NCI-H187 (cell line): ENCODE measurements at regions not wholly inside any gene's neighbourhood (a gene's known extent, or its start where the extent isn't known, plus 50 kb on each side); places are given as distances from the start of the nearest gene placed in this dataset.
"Not testable (repeated sequence)": the region's sequence is repeated elsewhere in the genome, so short reads cannot be mapped to it uniquely, and the experiment has no call there.

Experiments used
- DNase-seq, 2 experiments: peaks; one replicate each; lab custom pipeline; 2025; lab: John Stamatoyannopoulos, UW

DNA sequence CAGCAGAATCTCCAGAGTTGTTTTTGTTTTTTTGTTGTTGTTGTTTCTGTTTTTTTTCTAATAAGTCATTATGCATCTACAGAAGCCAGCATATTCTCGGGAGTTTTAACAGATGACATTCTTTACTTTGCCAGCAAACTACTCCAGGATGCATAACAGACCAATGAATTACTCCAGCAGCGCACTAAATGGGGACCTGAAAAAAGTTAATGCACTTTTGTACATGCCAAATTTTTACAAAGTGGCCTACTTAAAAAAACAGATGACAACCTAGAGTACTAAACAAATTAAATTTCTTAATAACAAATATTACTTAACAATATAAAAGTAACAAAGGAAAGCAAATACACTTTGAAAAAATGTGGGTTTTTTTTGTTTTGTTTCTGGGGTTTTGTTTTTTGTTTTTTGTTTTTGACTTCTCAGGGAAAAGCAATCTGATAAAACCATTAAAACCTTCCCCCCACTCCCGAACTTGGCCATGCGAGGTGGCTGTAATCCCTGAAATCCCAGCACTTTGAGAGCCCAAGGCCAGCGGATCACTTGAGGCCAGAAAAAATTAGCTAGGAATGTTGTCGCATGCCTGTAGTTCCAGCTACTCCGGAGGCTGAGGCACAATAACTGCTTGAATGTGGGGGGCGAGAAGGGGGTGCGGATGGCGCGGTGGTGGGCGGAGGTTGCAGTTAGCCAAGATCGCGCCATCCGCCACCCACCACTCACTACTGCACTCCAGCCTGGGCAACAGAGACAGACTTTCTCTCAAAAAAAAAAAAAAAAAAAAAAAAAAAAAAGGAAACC lies 352.4 kb downstream of the CETN3 start:
- no peak for DNase-seq

DNA sequence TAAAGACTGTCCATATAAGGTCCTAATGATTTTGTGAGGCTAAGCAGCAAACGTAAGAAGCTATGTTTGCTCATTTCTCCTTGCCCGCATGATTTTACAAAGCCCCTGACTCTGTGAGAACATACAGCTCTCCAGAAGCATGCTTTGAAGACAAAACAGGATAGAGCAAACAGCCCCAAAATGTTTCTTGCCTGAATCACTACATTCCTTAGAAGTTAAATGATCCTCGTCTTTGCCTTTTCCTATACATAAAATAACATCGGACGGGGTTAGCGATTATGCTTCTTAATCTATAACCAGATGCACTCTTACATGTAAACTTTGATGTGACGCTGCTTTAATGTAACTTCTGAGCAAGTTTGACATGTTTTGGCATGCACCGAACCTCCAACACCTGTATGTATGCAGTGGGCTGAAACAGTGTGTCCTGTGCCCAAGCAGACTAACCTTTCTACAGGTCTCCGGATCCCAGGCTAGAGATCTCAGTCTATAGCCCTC lies 353.7 kb downstream of the CETN3 start:
- DNase-seq: no peak

DNA sequence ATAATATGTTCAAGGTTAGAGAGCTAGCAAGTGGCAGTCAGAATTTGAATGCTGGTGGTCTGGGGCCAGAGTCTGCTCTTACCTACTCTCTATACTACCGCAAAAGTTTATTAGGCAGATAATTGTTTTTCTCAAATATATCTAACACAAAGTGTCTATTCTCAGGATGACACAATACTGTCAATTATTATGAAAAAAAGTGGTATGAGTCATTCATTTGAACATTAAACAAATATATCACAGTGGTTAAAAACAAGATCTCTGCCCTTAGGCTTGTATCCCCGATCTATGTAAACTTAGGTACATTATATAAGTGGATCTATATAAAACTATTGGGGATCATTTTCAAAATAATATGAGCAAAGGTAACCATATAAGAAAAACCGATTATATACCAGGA lies 354.9 kb downstream of the CETN3 start:
- no peak for DNase-seq

DNA sequence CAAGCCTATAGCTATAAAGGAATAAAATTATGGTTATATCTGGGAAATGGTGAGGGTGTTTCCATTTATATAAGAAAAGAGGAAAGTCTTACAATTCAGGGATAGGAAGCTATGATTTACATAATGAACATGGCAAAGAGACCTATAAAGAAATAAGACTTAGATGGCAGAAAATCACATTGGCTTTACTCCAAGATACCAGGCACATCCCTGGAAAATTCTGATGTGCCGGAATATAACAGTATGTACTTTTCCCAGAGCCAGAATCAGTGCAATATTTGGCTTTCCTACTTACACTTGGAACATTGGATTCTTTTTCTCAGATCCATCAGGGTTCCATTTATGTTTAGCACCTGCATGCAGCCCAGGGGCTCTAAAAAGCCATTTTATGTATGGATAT lies 357.8 kb downstream of the CETN3 start:
- DNase-seq: no peak

DNA sequence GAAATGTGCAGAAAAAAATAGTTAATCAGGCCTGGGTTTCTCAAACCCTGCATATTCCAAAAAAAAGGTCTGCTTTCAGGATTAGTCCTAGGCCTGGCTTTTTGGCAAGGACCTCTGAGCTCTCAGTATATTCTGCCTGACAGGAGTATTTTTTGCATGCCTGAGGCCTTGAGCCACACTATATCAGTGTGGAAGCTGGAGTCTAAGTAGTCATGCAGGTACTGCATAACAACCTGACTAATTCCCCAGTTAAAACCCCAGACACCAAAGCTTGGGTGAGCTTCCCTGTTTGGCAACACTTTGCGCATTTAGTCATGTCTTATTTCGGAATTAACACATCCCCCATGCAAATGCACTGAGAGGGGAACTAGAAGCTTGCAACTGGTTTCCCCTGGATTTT lies 359.5 kb downstream of the CETN3 start:
- no peak for DNase-seq

DNA sequence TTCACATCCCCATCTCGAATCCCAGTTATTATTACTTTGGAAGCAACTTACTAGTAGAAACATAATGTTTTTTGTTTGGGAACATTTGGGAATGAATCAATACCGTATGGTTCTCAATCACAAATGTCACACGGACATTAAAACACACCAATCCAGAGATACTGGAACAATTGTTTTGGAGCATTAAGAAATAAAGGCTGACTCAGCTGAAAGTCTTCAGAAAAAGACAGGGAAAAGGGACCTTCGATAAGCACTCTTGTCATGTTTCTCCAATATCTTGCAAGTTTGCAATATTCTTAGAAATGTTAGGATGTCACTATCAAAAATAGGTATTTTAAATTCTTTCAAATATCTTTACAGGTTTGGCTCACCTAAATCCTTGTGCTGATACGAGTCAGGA lies 362.4 kb downstream of the CETN3 start:
- DNase-seq: no peak

DNA sequence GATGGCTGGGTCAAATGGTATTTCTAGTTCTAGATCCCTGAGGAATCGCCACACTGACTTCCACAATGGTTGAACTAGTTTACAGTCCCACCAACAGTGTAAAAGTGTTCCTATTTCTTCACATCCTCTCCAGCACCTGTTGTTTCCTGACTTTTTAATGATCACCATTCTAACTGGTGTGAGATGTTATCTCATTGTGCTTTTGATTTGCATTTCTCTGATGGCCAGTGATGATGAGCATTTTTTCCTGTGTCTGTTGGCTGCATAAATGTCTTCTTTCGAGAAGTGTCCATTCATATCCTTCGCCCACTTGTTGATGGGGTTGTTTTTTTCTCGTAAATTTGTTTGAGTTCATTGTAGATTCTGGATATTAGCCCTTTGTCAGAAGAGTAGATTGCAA lies 369.5 kb downstream of the CETN3 start:
- DNase-seq: not testable (repeated sequence)

DNA sequence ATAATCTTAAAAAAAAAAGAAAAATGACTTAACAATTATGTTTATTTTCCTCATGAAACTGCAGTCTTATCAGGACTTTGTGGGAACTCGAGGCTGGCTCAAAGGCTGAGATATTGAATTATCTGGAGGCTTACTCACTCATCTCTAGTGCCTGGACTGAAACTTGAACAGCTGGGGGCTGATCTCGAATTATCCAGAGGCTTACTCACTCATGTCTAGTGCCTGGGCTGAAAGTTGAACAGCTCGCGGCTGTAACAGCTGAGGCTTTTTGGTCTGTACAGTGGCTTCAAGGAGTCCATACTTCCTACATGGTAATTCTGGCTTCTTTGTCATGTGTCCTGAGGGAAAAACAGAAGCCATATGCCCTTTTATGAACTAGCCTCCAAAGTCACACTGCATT lies 371.9 kb downstream of the CETN3 start:
- no peak for DNase-seq

DNA sequence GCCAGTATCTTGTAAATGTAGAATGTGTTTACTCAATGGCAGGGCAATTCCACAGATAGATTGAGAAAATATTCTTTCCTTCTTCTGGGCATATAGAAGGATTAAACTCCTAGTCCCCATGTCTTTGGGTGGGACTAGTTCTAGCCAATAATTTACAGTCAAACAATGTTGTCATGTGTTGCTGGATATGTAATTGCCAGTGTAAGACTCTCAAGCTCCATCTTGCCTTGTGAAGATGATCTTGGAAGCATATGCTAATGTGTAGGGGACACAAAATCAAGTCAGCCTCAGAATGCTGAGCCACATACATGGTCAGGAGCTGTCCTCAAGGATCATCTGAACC lies 386.9 kb downstream of the CETN3 start:
- DNase-seq: no peak

DNA sequence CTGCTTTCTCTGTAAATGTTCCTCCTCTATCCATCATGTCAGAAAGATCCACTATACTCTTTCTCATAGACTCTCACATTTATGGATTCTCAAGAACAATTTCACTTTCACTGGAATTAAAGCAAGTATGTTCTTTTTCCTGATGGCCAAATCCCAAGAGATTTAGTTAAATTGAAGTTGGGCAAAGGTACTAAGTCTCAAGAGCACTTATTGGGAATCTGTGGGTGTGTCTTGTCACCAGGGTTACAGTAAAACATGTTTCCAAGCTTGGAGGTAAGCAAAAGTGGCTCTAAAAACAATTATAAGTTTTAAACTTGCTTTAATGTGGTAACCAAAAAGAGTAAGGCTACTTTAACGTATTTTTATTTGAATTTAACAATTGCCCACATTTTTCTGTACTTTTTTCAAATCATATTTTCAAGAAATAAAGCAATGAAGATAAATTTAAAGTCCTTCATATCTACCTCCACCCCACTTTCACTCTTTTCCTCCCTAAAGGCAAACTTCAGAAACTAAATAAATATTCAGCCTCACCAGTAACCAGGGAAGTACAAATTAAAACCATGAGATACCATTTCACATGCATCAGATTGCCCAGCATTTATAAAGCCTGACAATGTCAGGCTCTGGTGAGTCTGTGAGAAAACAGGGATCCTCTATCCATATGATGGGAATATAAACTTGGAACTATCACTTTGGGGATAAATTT lies 387.4 kb downstream of the CETN3 start:
- DNase-seq: no peak

DNA sequence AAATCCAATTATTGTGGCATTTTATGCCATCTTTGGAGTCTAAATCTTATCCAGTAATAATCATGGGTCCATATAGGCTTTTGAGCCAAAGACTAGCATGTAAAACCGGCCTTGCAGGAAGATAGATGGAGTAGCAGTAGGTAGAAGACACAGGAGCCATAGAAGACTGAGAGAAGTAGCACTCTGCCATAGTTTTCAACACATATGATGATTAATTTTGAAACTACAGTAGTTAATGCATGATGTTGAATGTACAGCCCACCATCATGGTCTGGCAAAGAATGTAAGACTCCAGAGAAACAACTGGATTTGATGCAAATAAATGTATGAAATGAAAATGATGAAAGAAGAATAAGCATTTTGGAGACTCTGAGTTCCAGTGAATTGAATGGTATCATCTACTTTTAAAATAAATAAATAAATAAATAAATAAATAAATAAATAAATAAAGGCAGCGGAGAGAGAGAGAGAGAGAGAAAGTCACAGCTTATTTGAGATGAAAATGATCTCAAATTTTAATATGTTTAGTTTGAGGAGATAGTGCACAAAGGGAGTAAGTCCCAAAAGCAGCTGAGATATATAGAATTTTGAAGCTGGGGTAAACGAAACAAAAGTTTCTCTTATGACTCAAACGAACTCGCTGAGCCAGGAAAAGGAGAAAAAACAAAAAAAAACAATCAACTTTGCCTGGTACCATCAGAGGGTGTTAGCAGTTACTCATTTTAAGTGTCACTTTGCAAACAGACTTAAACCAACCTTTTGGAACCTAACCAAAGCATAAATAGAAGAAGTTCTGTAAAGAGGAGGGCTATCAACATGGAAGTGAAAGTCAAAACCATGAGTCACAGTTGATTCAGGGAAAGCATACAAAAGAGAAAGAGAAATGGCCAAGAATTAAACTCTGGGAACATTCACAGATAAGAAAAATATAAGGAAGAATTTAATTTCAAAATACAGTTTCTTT lies 388.7 kb downstream of the CETN3 start:
- no peak for DNase-seq

DNA sequence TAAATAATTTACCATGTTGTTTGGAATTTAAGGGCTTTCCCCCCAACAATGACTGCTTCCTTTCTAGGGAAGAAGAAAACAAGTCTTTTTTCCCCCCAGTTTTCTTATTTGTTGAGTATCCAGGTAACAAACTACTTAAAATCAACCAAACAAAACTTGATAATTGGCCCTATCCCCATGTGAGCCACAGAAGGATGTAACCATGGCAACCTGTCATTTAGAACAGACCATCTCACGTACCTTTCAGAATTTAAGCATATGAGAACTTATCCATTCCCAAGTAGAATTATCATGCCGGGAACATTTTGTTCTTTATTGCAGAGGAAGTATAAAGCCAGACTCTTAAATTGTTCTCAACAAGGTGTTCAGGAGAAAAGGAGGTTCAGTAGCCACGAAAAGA lies 392.3 kb downstream of the CETN3 start:
- DNase-seq: no peak

DNA sequence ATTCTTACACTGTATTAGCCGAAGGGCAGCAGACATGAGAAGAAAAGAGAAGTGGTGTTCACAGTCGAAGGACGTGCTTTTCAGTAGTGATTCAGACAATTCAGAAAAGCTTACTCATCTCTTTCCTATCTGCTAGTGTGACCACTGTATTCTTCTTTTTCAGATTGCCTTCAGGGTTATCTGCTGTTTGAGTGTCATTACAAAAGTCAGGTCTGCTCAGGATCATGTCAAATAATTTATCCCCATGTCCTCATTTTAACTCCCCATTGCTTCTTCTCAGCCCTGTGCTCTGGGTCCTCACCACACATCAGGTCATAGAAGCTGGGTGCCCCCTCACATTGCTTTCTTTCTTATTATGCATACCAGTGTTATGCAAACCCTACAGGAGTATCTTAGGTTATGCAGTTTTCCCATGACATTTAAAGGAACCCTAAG lies 394.0 kb downstream of the CETN3 start:
- DNase-seq: no peak

DNA sequence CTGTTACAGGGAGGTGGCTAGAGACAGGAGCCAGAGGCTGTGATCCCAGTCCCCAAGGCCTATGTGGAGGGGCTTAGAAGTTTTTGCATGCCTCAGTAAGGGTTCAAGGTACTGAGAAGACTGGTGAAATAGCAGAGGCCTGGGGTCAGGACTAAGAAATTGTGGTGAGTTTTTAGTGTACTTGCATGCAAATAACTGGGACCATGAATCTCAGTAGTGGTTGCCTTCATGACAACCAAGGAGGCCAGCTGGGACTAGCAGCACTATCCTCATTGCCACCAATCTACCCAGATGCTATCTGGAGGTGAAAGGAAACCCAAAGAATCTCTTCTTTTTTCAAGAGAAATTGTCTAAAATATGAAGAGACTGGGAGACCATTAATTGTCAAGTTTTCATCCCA lies 395.1 kb downstream of the CETN3 start:
- DNase-seq: no peak

DNA sequence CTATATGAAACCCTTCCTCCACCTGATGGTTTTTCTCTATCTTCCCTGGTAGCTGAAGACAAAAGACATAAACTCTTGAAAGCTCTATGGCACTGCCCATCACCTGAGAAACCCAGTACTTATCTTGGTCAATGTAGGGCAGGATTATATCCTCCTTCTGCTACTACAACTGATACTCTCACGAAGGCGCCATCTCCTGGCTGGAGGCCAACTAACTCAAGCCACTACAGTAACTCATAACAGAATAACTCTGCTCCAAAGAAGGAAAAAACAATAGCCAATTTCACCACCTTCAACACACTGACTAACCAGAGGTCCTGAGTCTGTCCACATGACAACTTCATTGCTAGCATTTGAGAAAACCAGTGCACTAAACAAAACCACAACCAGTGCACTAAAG lies 409.2 kb downstream of the CETN3 start:
- no peak for DNase-seq

DNA sequence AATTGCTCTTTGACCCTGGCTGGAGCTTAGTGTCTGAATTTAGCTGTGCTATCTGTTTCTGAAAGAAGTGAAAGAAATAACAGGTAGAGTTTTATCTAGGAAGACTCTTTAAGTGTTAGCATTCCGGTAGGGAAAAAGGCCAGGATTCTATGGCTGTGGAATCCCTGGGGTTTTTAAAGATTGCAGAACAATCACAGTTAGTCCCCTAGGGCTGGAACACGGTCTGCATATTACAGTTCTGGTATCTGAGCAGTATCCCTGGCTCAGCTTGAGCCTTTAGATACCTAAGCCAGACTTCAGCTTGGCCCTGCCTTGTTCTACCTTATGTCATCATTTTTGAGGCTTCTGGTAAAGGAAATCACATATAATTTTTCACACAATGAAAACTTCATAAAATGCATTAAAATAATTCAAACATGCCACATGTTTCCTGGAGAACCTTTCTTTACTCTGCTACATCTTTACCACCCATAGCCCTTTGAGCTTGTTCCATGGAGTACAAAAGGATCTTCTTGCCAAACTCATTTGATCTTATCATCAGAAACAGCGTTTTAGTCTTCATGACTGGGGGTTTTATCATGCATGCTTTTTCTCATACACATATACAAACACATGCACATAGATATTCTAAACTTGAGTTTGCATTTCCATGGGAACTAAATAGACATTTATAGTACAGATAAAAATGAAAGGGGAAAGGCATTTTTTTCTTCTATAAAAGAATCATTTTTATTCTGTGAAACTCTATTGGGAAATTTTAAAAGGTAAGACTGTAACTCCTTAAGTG lies 410.8 kb downstream of the CETN3 start:
- no peak for DNase-seq

DNA sequence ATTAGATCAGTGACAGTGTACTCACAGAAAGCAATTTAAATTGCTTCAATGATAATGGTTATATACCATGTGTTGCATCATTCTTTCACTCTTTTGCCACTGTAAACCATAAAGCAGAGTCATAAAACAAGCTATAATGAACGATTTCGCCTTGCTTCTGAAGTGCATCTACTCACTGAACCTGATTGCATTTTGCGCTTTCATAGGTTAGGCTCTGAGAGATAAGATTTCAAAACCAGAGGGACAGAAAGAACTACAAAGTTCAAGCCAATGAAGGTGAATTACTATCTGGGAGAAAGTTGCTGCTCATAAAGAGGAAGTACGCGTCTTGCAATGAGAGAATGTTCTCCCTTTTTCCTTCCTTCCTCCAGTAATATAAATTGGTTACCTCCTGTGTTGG lies 412.7 kb downstream of the CETN3 start:
- DNase-seq: no peak

DNA sequence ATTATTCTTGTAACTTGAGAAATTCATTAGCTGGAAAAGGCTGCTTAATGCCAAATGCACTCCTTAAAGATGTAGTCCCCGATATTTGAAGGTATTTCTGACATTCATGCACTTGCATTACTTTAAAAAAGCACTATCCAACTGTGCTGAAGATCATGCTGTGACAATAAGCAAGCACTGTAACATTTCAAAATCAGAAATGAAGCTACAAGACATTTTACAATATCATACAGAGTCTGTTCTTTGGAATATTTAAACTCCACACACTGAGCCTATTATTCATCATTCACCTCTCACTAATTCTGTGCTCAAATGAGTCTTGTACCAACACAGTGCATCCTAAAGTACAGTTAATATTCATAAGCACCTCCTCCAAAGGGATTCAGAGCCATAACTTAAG lies 413.2 kb downstream of the CETN3 start:
- DNase-seq: no peak

DNA sequence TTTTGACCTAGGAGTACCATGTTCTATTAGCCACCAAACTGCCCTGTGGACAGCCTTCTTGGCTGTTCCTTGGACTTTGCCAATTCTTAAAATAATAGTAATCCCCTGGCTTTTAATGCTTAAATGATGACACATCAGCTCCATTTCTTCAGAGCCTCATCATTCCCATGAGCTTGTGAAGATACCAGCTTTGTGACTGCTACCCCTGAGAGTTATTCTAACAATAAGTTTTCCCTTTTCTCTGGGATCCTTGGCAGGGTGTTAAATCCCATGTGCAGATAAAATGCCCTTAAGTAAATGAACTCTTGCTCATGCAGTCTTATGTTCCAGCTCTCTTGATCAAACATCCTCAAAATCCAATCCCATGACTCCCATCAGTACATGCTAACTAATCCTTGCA lies 415.3 kb downstream of the CETN3 start:
- no peak for DNase-seq

DNA sequence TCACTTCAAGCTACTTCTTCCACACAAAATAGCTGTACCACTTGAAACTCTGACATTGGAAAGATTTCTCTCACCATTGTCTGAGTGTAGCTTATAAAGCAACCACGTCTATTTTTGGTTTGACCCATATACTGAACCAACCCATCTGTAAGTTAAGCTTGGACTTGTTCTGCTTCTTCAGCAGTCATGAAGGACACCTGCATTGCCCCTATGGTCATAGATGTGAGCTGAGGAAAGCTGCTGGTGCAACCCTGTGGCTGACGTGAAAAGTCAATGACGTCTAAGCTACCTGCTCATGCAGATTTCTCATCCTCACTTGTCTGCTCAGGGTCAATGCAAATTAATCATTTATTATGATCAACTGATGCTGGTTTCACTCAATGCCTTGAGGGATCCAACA lies 417.4 kb downstream of the CETN3 start:
- no peak for DNase-seq

DNA sequence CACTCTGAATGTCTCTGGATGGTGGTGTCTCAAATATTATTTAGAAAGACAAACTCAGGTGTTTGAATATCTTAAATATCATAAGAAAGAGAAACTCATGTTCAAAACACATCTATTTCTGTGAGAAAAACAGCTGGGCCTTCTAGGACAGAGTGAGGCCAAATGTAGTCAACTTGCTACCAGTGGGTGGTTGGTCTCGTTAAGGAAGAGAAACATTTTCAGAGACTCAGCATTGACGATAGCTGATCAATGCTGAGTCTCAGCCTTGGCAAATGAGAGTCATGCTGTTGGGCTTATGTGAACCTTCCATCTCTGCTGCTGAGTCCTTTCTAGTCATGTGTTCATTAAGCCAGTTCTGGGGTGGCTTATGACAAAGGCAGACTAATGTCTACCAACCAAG lies 418.0 kb downstream of the CETN3 start:
- DNase-seq: no peak

DNA sequence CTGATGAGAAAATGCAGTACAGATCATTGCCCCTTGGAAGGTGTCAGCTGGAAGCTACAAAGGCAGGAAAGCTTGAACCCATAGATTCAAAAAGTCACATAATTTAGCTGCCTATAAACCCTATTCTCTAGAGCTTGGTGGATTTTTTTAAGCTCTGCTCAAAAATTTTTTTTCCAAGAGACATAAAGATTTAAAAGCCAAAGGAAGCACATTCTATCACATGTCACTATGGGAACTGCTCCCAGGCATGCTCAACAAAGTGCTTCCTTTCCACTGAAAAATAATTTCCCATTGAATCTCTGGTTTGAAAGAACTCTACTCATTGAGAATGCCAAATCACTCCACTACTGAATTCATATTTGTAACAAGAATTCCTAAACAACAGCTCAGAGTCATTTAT lies 419.8 kb downstream of the CETN3 start:
- no peak for DNase-seq
